ENCODE measurements at regions not wholly inside any gene's neighbourhood (a gene's known extent, or its start where the extent isn't known, plus 50 kb on each side); places are given as distances from the start of the nearest gene placed in this dataset.

DNA sequence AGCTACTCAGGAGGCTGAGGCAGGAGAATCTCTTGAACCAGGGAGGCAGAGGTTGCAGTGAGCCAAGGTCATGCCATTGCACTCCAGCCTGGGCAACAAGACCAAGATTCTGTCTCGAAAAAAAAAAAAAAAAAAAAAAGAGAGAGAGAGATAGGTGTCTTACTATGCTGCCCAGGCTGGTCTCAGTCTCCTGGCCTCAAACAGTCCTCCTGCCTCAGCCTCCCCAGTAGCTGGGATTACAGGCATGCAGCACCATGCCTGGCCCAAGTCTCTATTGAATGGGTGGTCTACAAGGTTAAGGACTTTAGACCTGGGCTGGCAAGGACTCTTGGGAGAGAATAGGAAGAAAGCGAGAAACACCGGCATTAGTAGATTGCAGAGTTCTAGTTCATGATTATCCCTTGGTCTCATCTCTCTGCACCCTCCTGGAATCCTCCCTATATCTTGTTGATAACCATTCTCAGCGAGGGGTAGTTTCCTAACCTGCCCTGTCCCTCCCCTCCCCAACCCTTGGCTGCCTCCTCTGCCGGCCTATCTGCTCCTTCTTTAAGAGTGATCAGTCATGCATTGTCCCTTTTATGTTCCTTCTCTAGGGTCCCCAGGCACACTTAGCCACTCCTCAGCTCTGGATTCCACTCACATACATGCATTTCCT lies 128.1 kb upstream of the MAP1LC3B2 start:
- no peak for TF ChIP-seq EZH2 (IDR thresholded peaks at IDR 0.05; ENCODE audit: low read length, missing control alignments)
- TF ChIP-seq, protein P1, sequence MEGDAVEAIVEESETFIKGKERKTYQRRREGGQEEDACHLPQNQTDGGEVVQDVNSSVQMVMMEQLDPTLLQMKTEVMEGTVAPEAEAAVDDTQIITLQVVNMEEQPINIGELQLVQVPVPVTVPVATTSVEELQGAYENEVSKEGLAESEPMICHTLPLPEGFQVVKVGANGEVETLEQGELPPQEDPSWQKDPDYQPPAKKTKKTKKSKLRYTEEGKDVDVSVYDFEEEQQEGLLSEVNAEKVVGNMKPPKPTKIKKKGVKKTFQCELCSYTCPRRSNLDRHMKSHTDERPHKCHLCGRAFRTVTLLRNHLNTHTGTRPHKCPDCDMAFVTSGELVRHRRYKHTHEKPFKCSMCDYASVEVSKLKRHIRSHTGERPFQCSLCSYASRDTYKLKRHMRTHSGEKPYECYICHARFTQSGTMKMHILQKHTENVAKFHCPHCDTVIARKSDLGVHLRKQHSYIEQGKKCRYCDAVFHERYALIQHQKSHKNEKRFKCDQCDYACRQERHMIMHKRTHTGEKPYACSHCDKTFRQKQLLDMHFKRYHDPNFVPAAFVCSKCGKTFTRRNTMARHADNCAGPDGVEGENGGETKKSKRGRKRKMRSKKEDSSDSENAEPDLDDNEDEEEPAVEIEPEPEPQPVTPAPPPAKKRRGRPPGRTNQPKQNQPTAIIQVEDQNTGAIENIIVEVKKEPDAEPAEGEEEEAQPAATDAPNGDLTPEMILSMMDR (conservative IDR thresholded peaks at IDR 0.05 in 1 of 2, IDR thresholded peaks at IDR 0.05 in 1 of 2; ENCODE audit: low read depth in 1 of 2, low read length in 2 of 2) = no peak

Measured in fibroblast of lung (primary cell).